ENCODE measurements at regions not wholly inside any gene's neighbourhood (a gene's known extent, or its start where the extent isn't known, plus 50 kb on each side); places are given as distances from the start of the nearest gene placed in this dataset.

DNA sequence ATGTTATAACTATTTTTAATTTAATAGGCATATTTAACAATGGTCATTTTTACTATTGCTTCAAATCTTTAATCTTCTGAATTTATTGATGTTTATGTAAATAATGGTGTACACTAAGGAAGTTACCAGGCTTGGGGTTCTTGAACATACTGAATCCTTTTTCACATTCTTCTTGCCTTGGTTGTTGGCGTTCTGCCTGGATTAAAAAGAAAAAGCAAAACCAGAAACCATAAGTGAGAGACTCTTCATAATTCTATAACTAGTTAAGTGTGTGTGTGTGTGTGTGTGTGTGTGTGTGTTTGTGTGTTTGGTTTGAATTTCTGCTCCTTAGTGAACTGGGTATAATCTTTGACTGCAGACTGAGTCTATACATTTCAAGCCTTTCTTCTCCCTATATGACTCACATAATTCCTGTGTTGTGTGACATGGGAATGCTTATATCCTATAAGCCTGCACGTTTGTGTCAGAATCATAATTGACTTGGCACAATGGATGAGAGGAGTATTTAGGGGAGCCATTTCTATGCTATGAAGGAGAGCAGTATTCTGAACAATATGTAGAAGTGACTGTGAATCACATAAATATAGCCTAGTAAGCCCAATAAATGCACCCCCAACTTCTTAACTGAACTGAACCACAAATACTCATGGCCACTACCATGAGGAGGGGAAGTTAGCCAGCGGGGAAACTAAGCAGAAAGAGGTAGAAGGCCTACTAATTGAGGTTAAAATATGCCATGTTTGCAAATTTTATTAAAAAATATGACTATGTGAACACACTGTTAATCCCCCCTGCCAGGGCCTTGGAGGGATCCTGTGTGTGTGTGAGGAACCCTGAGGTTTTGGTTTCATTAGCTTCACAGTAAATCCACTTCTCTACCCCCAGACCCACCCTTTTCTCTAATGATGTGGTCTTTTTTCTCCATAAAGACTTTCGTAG is 425.5 kb downstream of the BCKDHB start:
- TF ChIP-seq, protein P1, sequence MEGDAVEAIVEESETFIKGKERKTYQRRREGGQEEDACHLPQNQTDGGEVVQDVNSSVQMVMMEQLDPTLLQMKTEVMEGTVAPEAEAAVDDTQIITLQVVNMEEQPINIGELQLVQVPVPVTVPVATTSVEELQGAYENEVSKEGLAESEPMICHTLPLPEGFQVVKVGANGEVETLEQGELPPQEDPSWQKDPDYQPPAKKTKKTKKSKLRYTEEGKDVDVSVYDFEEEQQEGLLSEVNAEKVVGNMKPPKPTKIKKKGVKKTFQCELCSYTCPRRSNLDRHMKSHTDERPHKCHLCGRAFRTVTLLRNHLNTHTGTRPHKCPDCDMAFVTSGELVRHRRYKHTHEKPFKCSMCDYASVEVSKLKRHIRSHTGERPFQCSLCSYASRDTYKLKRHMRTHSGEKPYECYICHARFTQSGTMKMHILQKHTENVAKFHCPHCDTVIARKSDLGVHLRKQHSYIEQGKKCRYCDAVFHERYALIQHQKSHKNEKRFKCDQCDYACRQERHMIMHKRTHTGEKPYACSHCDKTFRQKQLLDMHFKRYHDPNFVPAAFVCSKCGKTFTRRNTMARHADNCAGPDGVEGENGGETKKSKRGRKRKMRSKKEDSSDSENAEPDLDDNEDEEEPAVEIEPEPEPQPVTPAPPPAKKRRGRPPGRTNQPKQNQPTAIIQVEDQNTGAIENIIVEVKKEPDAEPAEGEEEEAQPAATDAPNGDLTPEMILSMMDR (IDR thresholded peaks at IDR 0.05; ENCODE audit: low read depth, low read length, poor library complexity, severe bottlenecking) = no peak
- TF ChIP-seq EZH2phosphoT487 (IDR thresholded peaks at IDR 0.05; ENCODE audit: borderline replicate concordance, low read length) = no peak

Data from DOHH2 (cell line).